Activated T-cell treated with anti-CD3 and anti-CD28 coated beads, Interleukin-2, amount 50 U/mL, for 72 hours (primary cell): ENCODE measurements at regions not wholly inside any gene's neighbourhood (a gene's known extent, or its start where the extent isn't known, plus 50 kb on each side); places are given as distances from the start of the nearest gene placed in this dataset.

Experiments
- ATAC-seq, 2 donors: fragments of 150-1000 bp; cut with Tn5 transposase; replicated peaks in 1 of 2; 2 replicates each; pipeline ENCODE4 v1.10.0; 2021; ENCODE audit warnings: moderate library complexity in 2 of 2, mild to moderate bottlenecking in 1 of 2
- DNase-seq, 2 donors: peaks; one replicate each; pipeline ENCODE4 v3.0.0; 2021 to 2022; ENCODE audit warnings: mixed read lengths in 1 of 2
- H3K27ac Mint-ChIP-seq: one replicate; pipeline ENCODE4 v1.8.0; 2022; ENCODE audit warnings: mild to moderate bottlenecking, moderate library complexity, mixed read lengths
- H3K27me3 Mint-ChIP-seq: one replicate; pipeline ENCODE4 v1.8.0; 2022; ENCODE audit warnings: low read depth, mixed read lengths
- H3K36me3 Mint-ChIP-seq, 2 donors: one replicate each; pipeline ENCODE4 v1.8.0; 2022; ENCODE audit warnings: mixed read lengths in 2 of 2, mild to moderate bottlenecking in 1 of 2; ENCODE audit not compliant: insufficient read depth in 2 of 2
- H3K4me1 Mint-ChIP-seq: one replicate; pipeline ENCODE4 v1.8.0; 2022; ENCODE audit warnings: low read depth, mixed read lengths
- H3K4me3 Mint-ChIP-seq, 2 donors: one replicate each; pipeline ENCODE4 v1.8.0; 2022; ENCODE audit warnings: mild to moderate bottlenecking in 2 of 2, mixed read lengths in 2 of 2, moderate library complexity in 2 of 2
- H3K9me3 Mint-ChIP-seq, 2 donors: one replicate each; pipeline ENCODE4 v1.8.0; 2022; ENCODE audit warnings: mixed read lengths in 2 of 2

- Mint-ChIP-seq H3K9me3 (peaks cover 3% of the 10 kb centered on the region in 2 donors), H3K4me1 (no peaks in the 10 kb centered on the region), H3K4me3 (no peak overlapping the region), H3K27me3 (no peaks in the 10 kb centered on the region), H3K36me3 (no peaks in the 10 kb centered on the region), H3K27ac (no peak overlapping the region)
- DNase-seq: no peak
- no peak for ATAC-seq
Measured at GRCh38 chr1:190608282-190608681, 130.6 kb upstream of the BRINP3 start.

GRCh38 chr1:190615818-190616217 is 138.2 kb upstream of the BRINP3 start:
- peaks cover 2 to 9% of the 10 kb centered on the region in 2 donors for H3K9me3 Mint-ChIP-seq
- H3K27ac Mint-ChIP-seq: no peak overlapping the region
- no peak overlapping the region for H3K4me3 Mint-ChIP-seq
- no peak for DNase-seq
- peaks cover 0 to 3% of the 10 kb centered on the region in 2 donors for H3K36me3 Mint-ChIP-seq
- no peaks in the 10 kb centered on the region for H3K4me1 Mint-ChIP-seq
- H3K27me3 Mint-ChIP-seq: no peaks in the 10 kb centered on the region
- ATAC-seq: no peak

GRCh38 chr1:190616235-190616634 is 138.6 kb upstream of the BRINP3 start:
- H3K4me1 Mint-ChIP-seq: no peaks in the 10 kb centered on the region
- no peak overlapping the region for H3K27ac Mint-ChIP-seq

GRCh38 chr1:190619724-190620123 is 142.1 kb upstream of the BRINP3 start:
- no peak overlapping the region for H3K4me3 Mint-ChIP-seq
- ATAC-seq (no peak), DNase-seq (no peak)
- H3K27ac Mint-ChIP-seq: no peak overlapping the region
- no peaks in the 10 kb centered on the region for H3K4me1 Mint-ChIP-seq
- peaks cover 2 to 9% of the 10 kb centered on the region in 2 donors for H3K9me3 Mint-ChIP-seq
- no peaks in the 10 kb centered on the region for H3K27me3 Mint-ChIP-seq
- peaks cover 0 to 3% of the 10 kb centered on the region in 2 donors for H3K36me3 Mint-ChIP-seq

More at GRCh38 chr1:190616235-190616634, 138.6 kb upstream of the BRINP3 start:
- peaks cover 2 to 9% of the 10 kb centered on the region in 2 donors for H3K9me3 Mint-ChIP-seq
- ATAC-seq: no peak
- H3K27me3 Mint-ChIP-seq: no peaks in the 10 kb centered on the region
- H3K4me3 Mint-ChIP-seq: no peak overlapping the region
- no peak for DNase-seq
- H3K36me3 Mint-ChIP-seq: peaks cover 0 to 3% of the 10 kb centered on the region in 2 donors

DNA sequence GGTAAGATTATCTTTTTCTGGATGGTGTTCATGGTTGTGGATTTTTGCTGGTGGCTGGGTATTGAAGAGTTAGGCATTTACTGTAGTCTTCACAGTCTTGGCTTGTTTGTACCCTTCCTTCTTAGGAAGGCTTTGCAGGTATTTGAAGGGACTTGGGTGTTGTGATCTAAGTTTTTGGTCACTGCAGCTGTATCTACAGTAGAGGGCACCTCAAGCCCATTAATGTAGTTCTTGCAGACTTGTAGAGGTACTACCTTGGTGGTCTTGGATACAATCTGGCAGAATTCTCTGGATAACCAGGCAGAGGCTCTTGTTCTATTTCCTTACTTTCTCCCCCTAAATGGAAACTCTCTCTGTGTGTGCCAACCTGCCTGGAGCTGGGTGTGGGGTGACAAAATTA is 155.8 kb upstream of the BRINP3 start:
- peaks cover 10 to 16% of the 10 kb centered on the region in 2 donors for H3K9me3 Mint-ChIP-seq
- H3K36me3 Mint-ChIP-seq: peaks cover 0 to 2% of the 10 kb centered on the region in 2 donors
- H3K27me3 Mint-ChIP-seq: no peaks in the 10 kb centered on the region
- H3K27ac Mint-ChIP-seq: no peak overlapping the region
- no peak for ATAC-seq
- H3K4me3 Mint-ChIP-seq: no peak overlapping the region
- DNase-seq: no peak
- H3K4me1 Mint-ChIP-seq: no peaks in the 10 kb centered on the region

DNA sequence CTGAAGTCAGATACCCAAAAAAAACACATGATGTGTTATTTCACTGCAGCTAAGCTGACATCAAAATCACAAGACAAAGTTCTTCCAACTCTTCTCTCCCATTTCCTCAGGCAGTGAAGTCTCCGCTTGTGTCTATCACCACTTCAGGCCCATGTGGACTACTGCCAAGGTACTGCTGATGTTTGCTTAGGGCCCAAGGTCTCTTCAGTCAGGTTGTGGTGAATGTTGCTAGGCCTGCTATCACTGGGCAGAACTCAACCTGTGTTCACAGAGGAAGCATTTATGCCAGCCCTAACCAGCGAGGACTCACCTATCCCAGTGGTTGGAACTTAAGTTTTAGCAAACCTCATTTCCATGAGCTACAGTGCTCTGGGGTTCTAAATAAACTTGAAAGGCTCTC is 156.5 kb upstream of the BRINP3 start:
- ATAC-seq (no peak), DNase-seq (no peak)
- Mint-ChIP-seq H3K27ac (no peak overlapping the region), H3K4me1 (no peaks in the 10 kb centered on the region), H3K4me3 (no peak overlapping the region), H3K9me3 (peaks cover 8 to 16% of the 10 kb centered on the region in 2 donors), H3K36me3 (peaks cover 0 to 2% of the 10 kb centered on the region in 2 donors), H3K27me3 (no peaks in the 10 kb centered on the region)

GRCh38 chr1:190649553-190649952 is 171.9 kb upstream of the BRINP3 start:
- no peak for ATAC-seq

GRCh38 chr1:190658907-190659306 is 181.2 kb upstream of the BRINP3 start:
- no peaks in the 10 kb centered on the region for H3K36me3 Mint-ChIP-seq
- H3K9me3 Mint-ChIP-seq: peaks cover 5 to 8% of the 10 kb centered on the region in 2 donors
- DNase-seq (no peak), ATAC-seq (no peak)
- H3K4me1 Mint-ChIP-seq: no peaks in the 10 kb centered on the region
- no peaks in the 10 kb centered on the region for H3K27me3 Mint-ChIP-seq
- no peak overlapping the region for H3K27ac Mint-ChIP-seq
- H3K4me3 Mint-ChIP-seq: no peak overlapping the region

More at GRCh38 chr1:190649553-190649952, 171.9 kb upstream of the BRINP3 start:
- H3K27me3 Mint-ChIP-seq: no peaks in the 10 kb centered on the region
- H3K4me3 Mint-ChIP-seq: no peak overlapping the region
- H3K4me1 Mint-ChIP-seq: no peaks in the 10 kb centered on the region
- DNase-seq: no peak
- no peak overlapping the region for H3K27ac Mint-ChIP-seq
- no peaks in the 10 kb centered on the region for H3K36me3 Mint-ChIP-seq
- peaks cover 4 to 6% of the 10 kb centered on the region in 2 donors for H3K9me3 Mint-ChIP-seq

DNA sequence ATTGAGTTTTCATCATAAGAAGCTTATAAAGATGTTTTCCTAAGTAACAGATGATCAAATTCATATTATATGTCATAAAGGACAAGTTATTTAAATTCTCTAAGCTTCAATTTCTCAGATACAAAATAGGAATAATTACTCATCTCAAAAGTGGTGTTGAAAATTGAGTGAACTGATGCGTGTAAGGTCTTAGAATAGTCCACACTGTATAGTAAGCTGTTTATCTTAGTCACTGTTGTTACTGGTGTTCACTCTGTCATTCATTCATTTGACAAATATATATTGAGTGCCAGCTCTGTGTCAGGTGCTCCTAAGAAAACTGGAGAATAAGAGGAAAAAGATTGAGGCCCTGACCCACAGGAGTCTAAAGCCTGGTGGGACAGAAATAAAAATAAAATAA is 186.3 kb upstream of the BRINP3 start:
- Mint-ChIP-seq H3K27me3 (no peaks in the 10 kb centered on the region), H3K27ac (no peak overlapping the region), H3K36me3 (peaks cover 0 to 1% of the 10 kb centered on the region in 2 donors), H3K9me3 (peaks cover 3 to 8% of the 10 kb centered on the region in 2 donors), H3K4me3 (no peak overlapping the region), H3K4me1 (no peaks in the 10 kb centered on the region)
- no peak for ATAC-seq
- no peak for DNase-seq

DNA sequence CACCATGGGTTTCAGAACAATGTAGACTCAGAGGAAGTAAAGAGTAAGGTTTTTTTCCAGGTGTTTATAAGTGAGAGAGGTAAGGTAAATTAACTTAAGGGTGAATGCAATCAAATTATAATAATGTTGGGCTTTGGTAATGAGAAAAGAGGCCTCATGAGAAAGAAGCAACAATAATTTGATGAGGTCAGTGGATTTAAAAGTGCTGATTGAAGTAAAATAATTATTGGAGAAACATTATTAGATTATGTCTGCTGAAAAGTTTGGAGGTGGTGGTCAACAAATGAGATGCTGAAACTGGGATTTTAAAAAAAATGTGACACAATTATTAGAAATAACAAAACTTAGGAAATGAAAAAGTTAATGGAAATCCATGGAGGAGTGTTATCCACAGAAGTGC is 187.4 kb upstream of the BRINP3 start:
- no peaks in the 10 kb centered on the region for H3K27me3 Mint-ChIP-seq
- H3K27ac Mint-ChIP-seq: no peak overlapping the region
- H3K36me3 Mint-ChIP-seq: peaks cover 0 to 1% of the 10 kb centered on the region in 2 donors
- H3K9me3 Mint-ChIP-seq: peaks cover 5 to 8% of the 10 kb centered on the region in 2 donors
- H3K4me1 Mint-ChIP-seq: no peaks in the 10 kb centered on the region
- no peak for DNase-seq
- ATAC-seq: no peak
- H3K4me3 Mint-ChIP-seq: no peak overlapping the region

DNA sequence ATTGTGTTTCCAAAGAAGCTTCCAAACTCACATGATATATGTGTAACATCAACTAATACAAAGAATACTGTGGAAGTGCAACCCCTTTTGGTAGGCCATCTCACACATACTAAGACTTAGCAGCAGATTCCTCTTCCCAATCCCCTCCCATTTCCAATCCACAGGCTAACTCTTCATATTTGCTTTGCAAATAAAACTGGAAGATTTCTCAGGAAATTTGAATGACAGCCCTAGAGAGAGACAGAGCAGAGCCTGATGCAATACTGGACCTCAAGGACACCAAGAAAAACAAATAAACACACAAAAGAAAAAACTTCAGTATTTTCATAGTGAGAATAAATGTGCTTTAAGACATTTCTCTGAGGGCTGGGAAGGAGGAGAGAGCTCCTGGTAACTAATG is 190.2 kb upstream of the BRINP3 start:
- H3K4me3 Mint-ChIP-seq: no peak overlapping the region
- no peak for ATAC-seq
- no peak for DNase-seq
- no peaks in the 10 kb centered on the region for H3K4me1 Mint-ChIP-seq
- no peak overlapping the region for H3K27ac Mint-ChIP-seq
- H3K27me3 Mint-ChIP-seq: no peaks in the 10 kb centered on the region
- peaks cover 2 to 8% of the 10 kb centered on the region in 2 donors for H3K9me3 Mint-ChIP-seq
- H3K36me3 Mint-ChIP-seq: peaks cover 0 to 1% of the 10 kb centered on the region in 2 donors

DNA sequence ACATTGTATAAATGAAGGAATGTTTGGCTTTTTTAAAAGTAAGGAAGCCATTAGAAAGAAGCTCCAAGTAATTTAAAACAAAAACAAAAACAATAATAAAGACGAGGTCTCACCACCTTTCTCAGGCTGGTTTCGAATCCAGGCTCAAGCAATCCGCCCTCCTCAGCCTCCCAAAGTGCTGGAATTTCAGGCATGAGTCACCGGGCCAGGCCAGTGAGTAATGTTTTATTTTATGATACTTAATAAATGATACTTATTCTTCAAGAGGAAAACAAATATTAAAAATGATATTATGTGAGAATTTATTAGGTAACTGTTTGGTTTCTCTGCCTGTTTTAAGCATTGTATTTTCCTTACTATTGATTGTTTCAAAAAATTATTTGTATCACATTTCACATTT is 201.4 kb upstream of the BRINP3 start:
- ATAC-seq (no peak), DNase-seq (no peak)
- Mint-ChIP-seq H3K27ac (no peak overlapping the region), H3K27me3 (no peaks in the 10 kb centered on the region), H3K4me3 (no peak overlapping the region), H3K4me1 (no peaks in the 10 kb centered on the region), H3K36me3 (no peaks in the 10 kb centered on the region), H3K9me3 (peaks cover 4 to 8% of the 10 kb centered on the region in 2 donors)

DNA sequence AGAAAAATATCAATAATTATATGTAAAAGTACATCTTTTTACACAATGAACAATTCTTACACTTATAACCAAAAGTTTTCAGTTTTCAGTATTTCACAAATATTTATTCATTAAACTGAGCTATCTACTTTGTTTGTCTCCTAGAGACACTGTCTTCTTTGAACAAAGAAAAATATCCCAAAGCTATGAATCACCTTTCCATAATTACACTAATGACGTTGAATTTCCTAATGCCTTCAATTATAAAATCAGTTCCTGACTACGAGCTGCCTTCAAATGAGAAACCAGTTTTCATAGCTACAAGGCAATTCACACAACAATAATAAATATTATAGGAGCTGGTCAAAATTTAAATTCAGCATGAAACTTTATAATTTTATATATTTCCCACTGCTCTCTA is 201.8 kb upstream of the BRINP3 start:
- H3K4me3 Mint-ChIP-seq: no peak overlapping the region
- no peak overlapping the region for H3K27ac Mint-ChIP-seq
- H3K27me3 Mint-ChIP-seq: no peaks in the 10 kb centered on the region
- H3K4me1 Mint-ChIP-seq: no peaks in the 10 kb centered on the region
- H3K9me3 Mint-ChIP-seq: peaks cover 2 to 8% of the 10 kb centered on the region in 2 donors
- DNase-seq (no peak), ATAC-seq (no peak)
- H3K36me3 Mint-ChIP-seq: no peaks in the 10 kb centered on the region

DNA sequence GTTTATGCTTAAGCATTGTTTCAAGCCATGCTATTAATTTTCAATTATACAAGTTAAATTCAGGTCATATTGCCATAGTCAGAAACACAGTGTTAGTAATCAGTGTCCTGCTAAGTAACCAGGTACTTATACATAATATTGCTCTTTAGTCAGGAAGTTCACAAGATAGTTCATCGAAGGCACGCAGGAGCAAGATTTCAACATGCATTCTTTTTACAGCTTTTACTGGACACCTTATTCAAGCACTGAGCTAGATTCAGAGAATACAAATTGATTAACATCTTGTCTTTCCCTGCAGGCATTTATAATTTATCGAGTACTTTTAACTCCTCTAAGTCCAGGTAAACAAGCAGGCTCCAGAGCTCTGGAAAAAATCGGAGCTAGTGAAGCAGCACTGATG is 202.3 kb upstream of the BRINP3 start:
- H3K36me3 Mint-ChIP-seq: no peaks in the 10 kb centered on the region
- no peaks in the 10 kb centered on the region for H3K27me3 Mint-ChIP-seq
- DNase-seq (no peak), ATAC-seq (no peak)
- H3K4me3 Mint-ChIP-seq: no peak overlapping the region
- H3K9me3 Mint-ChIP-seq: peaks cover 2 to 8% of the 10 kb centered on the region in 2 donors
- H3K27ac Mint-ChIP-seq: no peak overlapping the region
- H3K4me1 Mint-ChIP-seq: no peaks in the 10 kb centered on the region
